ENCODE measurements at regions not wholly inside any gene's neighbourhood (a gene's known extent, or its start where the extent isn't known, plus 50 kb on each side); places are given as distances from the start of the nearest gene placed in this dataset.
"Not testable (repeated sequence)": the region's sequence is repeated elsewhere in the genome, so short reads cannot be mapped to it uniquely, and the experiment has no call there.

GRCh38 chr21:18118566-18118965 lies 126.1 kb upstream of the CHODL start:
- no peaks in the 10 kb centered on the region for H3K4me1 ChIP-seq (ENCODE audit: control insufficient read depth, insufficient read depth, low read length)
- H3K9ac ChIP-seq (ENCODE audit: low read length), result no peak overlapping the region
- no peaks in the 10 kb centered on the region for H3K36me3 ChIP-seq (ENCODE audit: control insufficient read depth, insufficient read depth, low read length)
- no peak overlapping the region for H3K4me3 ChIP-seq (ENCODE audit: low read depth, low read length)
- H3K27me3 ChIP-seq (ENCODE audit: control insufficient read depth, insufficient read depth, low read length), result no peaks in the 10 kb centered on the region
- no peaks in the 10 kb centered on the region for H3K9me3 ChIP-seq (ENCODE audit: control insufficient read depth, insufficient read depth, low read depth, low read length)
- no peak overlapping the region for H3K27ac ChIP-seq (ENCODE audit: low read depth, low read length)

- H3K27me3 ChIP-seq (ENCODE audit: control insufficient read depth, insufficient read depth, low read length), result no peaks in the 10 kb centered on the region
Observed at GRCh38 chr21:18117176-18117575, 127.5 kb upstream of the CHODL start.

GRCh38 chr21:18114810-18115209 lies 129.8 kb upstream of the CHODL start:
- Histone ChIP-seq H3K4me3 (ENCODE audit: low read depth, low read length) (no peak overlapping the region), H3K4me1 (ENCODE audit: control insufficient read depth, insufficient read depth, low read length) (no peaks in the 10 kb centered on the region), H3K9me3 (ENCODE audit: control insufficient read depth, insufficient read depth, low read depth, low read length) (no peaks in the 10 kb centered on the region), H3K27me3 (ENCODE audit: control insufficient read depth, insufficient read depth, low read length) (no peaks in the 10 kb centered on the region), H3K36me3 (ENCODE audit: control insufficient read depth, insufficient read depth, low read length) (no peaks in the 10 kb centered on the region), H3K27ac (ENCODE audit: low read depth, low read length) (no peak overlapping the region), H3K9ac (ENCODE audit: low read length) (no peak overlapping the region)

More at GRCh38 chr21:18117176-18117575, 127.5 kb upstream of the CHODL start:
- no peaks in the 10 kb centered on the region for H3K9me3 ChIP-seq (ENCODE audit: control insufficient read depth, insufficient read depth, low read depth, low read length)
- no peaks in the 10 kb centered on the region for H3K36me3 ChIP-seq (ENCODE audit: control insufficient read depth, insufficient read depth, low read length)
- H3K4me1 ChIP-seq (ENCODE audit: control insufficient read depth, insufficient read depth, low read length), result no peaks in the 10 kb centered on the region
- no peak overlapping the region for H3K27ac ChIP-seq (ENCODE audit: low read depth, low read length)
- no peak overlapping the region for H3K4me3 ChIP-seq (ENCODE audit: low read depth, low read length)
- no peak overlapping the region for H3K9ac ChIP-seq (ENCODE audit: low read length)

GRCh38 chr21:18104802-18105201 lies 139.8 kb upstream of the CHODL start:
- H3K9ac ChIP-seq (ENCODE audit: low read length), result no peak overlapping the region
- H3K9me3 ChIP-seq (ENCODE audit: control insufficient read depth, insufficient read depth, low read depth, low read length), result no peaks in the 10 kb centered on the region
- no peak overlapping the region for H3K27ac ChIP-seq (ENCODE audit: low read depth, low read length)
- H3K27me3 ChIP-seq (ENCODE audit: control insufficient read depth, insufficient read depth, low read length), result no peaks in the 10 kb centered on the region
- no peak overlapping the region for H3K4me3 ChIP-seq (ENCODE audit: low read depth, low read length)
- no peaks in the 10 kb centered on the region for H3K4me1 ChIP-seq (ENCODE audit: control insufficient read depth, insufficient read depth, low read length)
- H3K36me3 ChIP-seq (ENCODE audit: control insufficient read depth, insufficient read depth, low read length), result no peaks in the 10 kb centered on the region

- not testable (repeated sequence) for H3K4me1 ChIP-seq (ENCODE audit: control insufficient read depth, insufficient read depth, low read length); H3K27ac ChIP-seq (ENCODE audit: low read depth, low read length); H3K36me3 ChIP-seq (ENCODE audit: control insufficient read depth, insufficient read depth, low read length); H3K4me3 ChIP-seq (ENCODE audit: low read depth, low read length); H3K27me3 ChIP-seq (ENCODE audit: control insufficient read depth, insufficient read depth, low read length); H3K9ac ChIP-seq (ENCODE audit: low read length)
- H3K9me3 ChIP-seq (ENCODE audit: control insufficient read depth, insufficient read depth, low read depth, low read length), result peaks cover 23% of the 10 kb centered on the region
Observed at GRCh38 chr21:18096413-18096812, 148.2 kb upstream of the CHODL start.

- Histone ChIP-seq H3K4me3 (ENCODE audit: low read depth, low read length) (no peak overlapping the region), H3K9ac (ENCODE audit: low read length) (no peak overlapping the region), H3K9me3 (ENCODE audit: control insufficient read depth, insufficient read depth, low read depth, low read length) (no peaks in the 10 kb centered on the region), H3K36me3 (ENCODE audit: control insufficient read depth, insufficient read depth, low read length) (no peaks in the 10 kb centered on the region), H3K27me3 (ENCODE audit: control insufficient read depth, insufficient read depth, low read length) (no peaks in the 10 kb centered on the region), H3K4me1 (ENCODE audit: control insufficient read depth, insufficient read depth, low read length) (no peaks in the 10 kb centered on the region), H3K27ac (ENCODE audit: low read depth, low read length) (no peak overlapping the region)
Observed at GRCh38 chr21:18089786-18090185, 154.8 kb upstream of the CHODL start.

- no peaks in the 10 kb centered on the region for H3K36me3 ChIP-seq (ENCODE audit: control insufficient read depth, insufficient read depth, low read length)
- H3K4me1 ChIP-seq (ENCODE audit: control insufficient read depth, insufficient read depth, low read length), result no peaks in the 10 kb centered on the region
- H3K4me3 ChIP-seq (ENCODE audit: low read depth, low read length), result no peak overlapping the region
- H3K27ac ChIP-seq (ENCODE audit: low read depth, low read length), result no peak overlapping the region
- H3K27me3 ChIP-seq (ENCODE audit: control insufficient read depth, insufficient read depth, low read length), result no peaks in the 10 kb centered on the region
- H3K9ac ChIP-seq (ENCODE audit: low read length), result no peak overlapping the region
- no peaks in the 10 kb centered on the region for H3K9me3 ChIP-seq (ENCODE audit: control insufficient read depth, insufficient read depth, low read depth, low read length)
Observed at GRCh38 chr21:18070392-18070791, 174.2 kb upstream of the CHODL start.

- no peaks in the 10 kb centered on the region for H3K27me3 ChIP-seq (ENCODE audit: control insufficient read depth, insufficient read depth, low read length)
- no peak overlapping the region for H3K27ac ChIP-seq (ENCODE audit: low read depth, low read length)
- H3K4me1 ChIP-seq (ENCODE audit: control insufficient read depth, insufficient read depth, low read length), result no peaks in the 10 kb centered on the region
- H3K9me3 ChIP-seq (ENCODE audit: control insufficient read depth, insufficient read depth, low read depth, low read length), result no peaks in the 10 kb centered on the region
- no peak overlapping the region for H3K9ac ChIP-seq (ENCODE audit: low read length)
- H3K36me3 ChIP-seq (ENCODE audit: control insufficient read depth, insufficient read depth, low read length), result no peaks in the 10 kb centered on the region
- no peak overlapping the region for H3K4me3 ChIP-seq (ENCODE audit: low read depth, low read length)
Observed at GRCh38 chr21:18069875-18070274, 174.8 kb upstream of the CHODL start.

- Histone ChIP-seq H3K4me1 (ENCODE audit: control insufficient read depth, insufficient read depth, low read length) (0 out of 2 replicates have a peak, but pooled peaks cover 5% of the 10 kb centered on the region), H3K9me3 (ENCODE audit: control insufficient read depth, insufficient read depth, low read depth, low read length) (no peaks in the 10 kb centered on the region), H3K4me3 (ENCODE audit: low read depth, low read length) (no peak overlapping the region), H3K27ac (ENCODE audit: low read depth, low read length) (no peak overlapping the region), H3K36me3 (ENCODE audit: control insufficient read depth, insufficient read depth, low read length) (no peaks in the 10 kb centered on the region), H3K9ac (ENCODE audit: low read length) (no peak overlapping the region), H3K27me3 (ENCODE audit: control insufficient read depth, insufficient read depth, low read length) (no peaks in the 10 kb centered on the region)
Observed at GRCh38 chr21:18060402-18060801, 184.2 kb upstream of the CHODL start.

GRCh38 chr21:18058731-18059398 lies 185.8 kb upstream of the CHODL start:
- H3K9me3 ChIP-seq (ENCODE audit: control insufficient read depth, insufficient read depth, low read depth, low read length), result no peaks in the 10 kb centered on the region
- 0 out of 2 replicates have a peak, but pooled peaks cover 5% of the 10 kb centered on the region for H3K4me1 ChIP-seq (ENCODE audit: control insufficient read depth, insufficient read depth, low read length)
- no peak overlapping the region for H3K9ac ChIP-seq (ENCODE audit: low read length)
- no peaks in the 10 kb centered on the region for H3K36me3 ChIP-seq (ENCODE audit: control insufficient read depth, insufficient read depth, low read length)
- H3K27ac ChIP-seq (ENCODE audit: low read depth, low read length), result no peak overlapping the region
- no peaks in the 10 kb centered on the region for H3K27me3 ChIP-seq (ENCODE audit: control insufficient read depth, insufficient read depth, low read length)
- no peak overlapping the region for H3K4me3 ChIP-seq (ENCODE audit: low read depth, low read length)

GRCh38 chr21:18053151-18053550 lies 191.5 kb upstream of the CHODL start:
- Histone ChIP-seq H3K4me1 (ENCODE audit: control insufficient read depth, insufficient read depth, low read length) (no peaks in the 10 kb centered on the region; the same call in 1 of the 2 replicates), H3K9me3 (ENCODE audit: control insufficient read depth, insufficient read depth, low read depth, low read length) (no peaks in the 10 kb centered on the region), H3K27ac (ENCODE audit: low read depth, low read length) (no peak overlapping the region), H3K9ac (ENCODE audit: low read length) (no peak overlapping the region), H3K27me3 (ENCODE audit: control insufficient read depth, insufficient read depth, low read length) (no peaks in the 10 kb centered on the region), H3K4me3 (ENCODE audit: low read depth, low read length) (no peak overlapping the region), H3K36me3 (ENCODE audit: control insufficient read depth, insufficient read depth, low read length) (no peaks in the 10 kb centered on the region)
